HepG2 (cell line): ENCODE measurements at regions not wholly inside any gene's neighbourhood (a gene's known extent, or its start where the extent isn't known, plus 50 kb on each side); places are given as distances from the start of the nearest gene placed in this dataset.

Experiments used
- ATAC-seq: fragments of 200-7000 bp; cut with Tn5 transposase; 3 replicates; pipeline ENCODE4 v1.9.1; 2020; ENCODE audit warnings: mild to moderate bottlenecking, moderate library complexity
- BruUV-seq: library from RNA; stranded (reverse); fragments of 400-500 nt; replicated peaks from 2 replicates; lab custom pipeline; 2021; lab: Mats Ljungman, UMichigan
- CTCF ChIA-PET: fragments of 300-600 bp; formaldehyde crosslinking; extraction: SDS; loops from one replicate; lab custom pipeline; 2021; ENCODE audit warnings: low total read pairs, inconsistent platforms, low intra/inter-chr PET ratio; lab: Yijun Ruan, JAX
- POLR2A ChIA-PET: fragments of 350-600 bp; sonication (Branson Sonifier 250); formaldehyde crosslinking; loops from one replicate; lab custom pipeline; 2020; ENCODE audit warnings: antibody characterized with exemption, inconsistent platforms; lab: Yijun Ruan, JAX
- DNase-seq: peaks from one replicate; pipeline ENCODE4 v3.0.0-alpha.2; 2015; ENCODE audit warnings: low spot score
- FAIRE-seq: peaks from 3 replicates; lab custom pipeline; 2011; peaks lifted over from hg19 to GRCh38; lab: Jason Lieb, UNC
- H2AFZ ChIP-seq: one replicate; pipeline ENCODE4 v1.6.1; 2011; ENCODE audit warnings: low read length, inconsistent platforms
- H3K27ac ChIP-seq: fragments of 300-600 bp; 3 replicates; pipeline ENCODE4 v1.8.0; 2011; ENCODE audit warnings: mixed run types, mild to moderate bottlenecking, mixed read lengths, low read length, inconsistent platforms; ENCODE audit not compliant: insufficient read depth; ENCODE audit errors: extremely low read length
- H3K27me3 ChIP-seq, 2 experiments: fragments of 200-600 bp in 1 of 2; 2 replicates in 1 of 2; 3 replicates in 1 of 2; pipeline versions ENCODE4 v1.6.0 to v1.8.0; 2011; ENCODE audit warnings: low read length in 2 of 2, mild to moderate bottlenecking in 2 of 2, moderate library complexity in 2 of 2, inconsistent platforms in 1 of 2; ENCODE audit not compliant: insufficient read depth in 2 of 2, control insufficient read depth in 1 of 2
- H3K36me3 ChIP-seq, 2 experiments: fragments of 200-600 bp in 1 of 2; replicated peaks in 1 of 2; 2 replicates in 1 of 2; 3 replicates in 1 of 2; pipeline versions ENCODE4 v1.5.1 to v1.8.0; 2011; ENCODE audit warnings: low read length in 2 of 2, inconsistent platforms in 1 of 2; ENCODE audit not compliant: insufficient read depth in 2 of 2, control insufficient read depth in 1 of 2
- H3K4me1 ChIP-seq: 2 replicates; pipeline ENCODE4 v1.5.1; 2012; ENCODE audit warnings: low read length, inconsistent platforms; ENCODE audit not compliant: insufficient read depth
- H3K4me2 ChIP-seq: 2 replicates; pipeline ENCODE4 v1.6.0; 2011; ENCODE audit warnings: low read depth, low read length, inconsistent platforms
- H3K4me3 ChIP-seq, 3 experiments: fragments of 200-600 bp in 1 of 3; sonication (generic), shearing (Covaris generic) in 1 of 3; replicated peaks in 1 of 3; 2 replicates each; pipeline ENCODE4 v1.5.1; 2011 to 2016; ENCODE audit warnings: low read length in 3 of 3, inconsistent platforms in 2 of 3, low read depth in 2 of 3, mild to moderate bottlenecking in 2 of 3, control low read depth in 1 of 3, mixed read lengths in 1 of 3; ENCODE audit not compliant: insufficient read depth in 1 of 3
- H3K79me2 ChIP-seq: one replicate; pipeline ENCODE4 v1.6.1; 2011; ENCODE audit warnings: low read length, inconsistent platforms; ENCODE audit not compliant: insufficient read depth
- H3K9ac ChIP-seq: 2 replicates; pipeline ENCODE4 v1.6.0; 2011; ENCODE audit warnings: mild to moderate bottlenecking, low read depth, low read length, inconsistent platforms; ENCODE audit not compliant: insufficient read depth
- H3K9me3 ChIP-seq: 2 replicates; pipeline ENCODE4 v1.5.1; 2012; ENCODE audit warnings: mild to moderate bottlenecking, low read length
- H4K20me1 ChIP-seq: 2 replicates; pipeline ENCODE4 v1.6.0; 2011; ENCODE audit warnings: inconsistent platforms, mild to moderate bottlenecking, low read length, moderate library complexity; ENCODE audit not compliant: insufficient read depth
- ARNT ChIP-seq: fragments of 450-650 bp; IDR thresholded peaks from 2 replicates; pipeline ENCODE4 v1.6.1; 2017
- EEA1 ChIP-seq: sonication (generic); formaldehyde crosslinking; IDR thresholded peaks from 2 replicates; pipeline ENCODE4 v1.5.1; 2020; ENCODE audit warnings: mild to moderate bottlenecking, missing genetic modification reagents, borderline replicate concordance
- FOXO1 ChIP-seq: sonication (generic); formaldehyde crosslinking; IDR thresholded peaks from 2 replicates; pipeline ENCODE4 v1.4.0; 2020; ENCODE audit warnings: missing genetic modification reagents
- JUND ChIP-seq: sonication (generic); formaldehyde crosslinking; IDR thresholded peaks from 2 replicates; pipeline ENCODE4 v1.8.0; 2022; ENCODE audit warnings: mild to moderate bottlenecking, missing genetic modification reagents
- NCOA5 ChIP-seq: sonication (generic); formaldehyde crosslinking; IDR thresholded peaks from 2 replicates; pipeline ENCODE4 v1.4.0; 2020; ENCODE audit warnings: missing genetic modification reagents
- SOX6 ChIP-seq, 2 experiments: fragments of 450-650 bp in 1 of 2; sonication (generic) in 1 of 2; formaldehyde crosslinking in 1 of 2; IDR thresholded peaks; 2 replicates each; pipeline versions ENCODE4 v1.4.0 to v1.6.1; 2017 to 2020; ENCODE audit warnings: antibody characterized with exemption in 1 of 2, mild to moderate bottlenecking in 1 of 2, missing genetic modification reagents in 1 of 2
- TIGD3 ChIP-seq: sonication (generic); formaldehyde crosslinking; IDR thresholded peaks from 2 replicates; pipeline ENCODE4 v1.5.1; 2020; ENCODE audit warnings: mild to moderate bottlenecking, missing genetic modification reagents, borderline replicate concordance
- ZBTB38 ChIP-seq: sonication (generic); formaldehyde crosslinking; IDR thresholded peaks from 2 replicates; pipeline ENCODE4 v1.5.1; 2020; ENCODE audit warnings: mild to moderate bottlenecking, missing genetic modification reagents
- ZEB1 ChIP-seq: IDR thresholded peaks from 2 replicates; pipeline ENCODE4 v1.6.1; 2012; ENCODE audit warnings: mild to moderate bottlenecking, low read depth, inconsistent platforms; ENCODE audit not compliant: insufficient replicate concordance
- ZNF496 ChIP-seq: sonication (generic); formaldehyde crosslinking; IDR thresholded peaks from 2 replicates; pipeline ENCODE4 v1.8.1; 2023; ENCODE audit warnings: mild to moderate bottlenecking, moderate library complexity, missing genetic modification reagents; ENCODE audit not compliant: insufficient replicate concordance
- WGBS: methylation state at CpG from one replicate; pipeline ENCODE4 v1.1.6; 2017; ENCODE audit warnings: low lambda C conversion rate; 5-methylcytosine and 5-hydroxymethylcytosine counted together
- in situ Hi-C: cut with HindIII; loops from 2 replicates; pipeline ENCODE4 v1.10.0; 2017; ENCODE audit warnings: low pct_unique_long_range_greater_than_20kb; ENCODE audit not compliant: extremely low pct_ligation_motif_present
- intact Hi-C: fragments of 100-400 bp; cut with micrococcal nuclease; formaldehyde crosslinking; loops from one replicate; pipeline ENCODE4 v1.10.0; 2022; ENCODE audit not compliant: unreplicated experiment
- TF ChIP-seq, protein P1 (sequence below): sonication (generic); formaldehyde crosslinking; IDR thresholded peaks from 2 replicates; pipeline ENCODE4 v1.5.0; 2020; ENCODE audit warnings: mild to moderate bottlenecking, missing genetic modification reagents
- TF ChIP-seq, protein P2 (sequence below): sonication (generic); formaldehyde crosslinking; IDR thresholded peaks from 2 replicates; pipeline ENCODE4 v1.9.0; 2021; ENCODE audit warnings: missing genetic modification reagents, borderline replicate concordance
- TF ChIP-seq, protein P3 (sequence below): sonication (generic); formaldehyde crosslinking; IDR thresholded peaks from 2 replicates; pipeline ENCODE4 v1.5.0; 2020; ENCODE audit warnings: missing genetic modification reagents
- TF ChIP-seq, protein P4 (sequence below): sonication (generic); formaldehyde crosslinking; IDR thresholded peaks from 2 replicates; pipeline ENCODE4 v1.4.0; 2020; ENCODE audit warnings: missing genetic modification reagents

GRCh38 chr2:188238386-188238785, 53.3 kb upstream of the GULP1 start:
- Histone ChIP-seq H3K27ac (no peak overlapping the region), H3K27me3 (no peaks in the 10 kb centered on the region), H3K4me1 (no peaks in the 10 kb centered on the region), H4K20me1 (no peaks in the 10 kb centered on the region), H3K9ac (no peak overlapping the region), H3K79me2 (no peaks in the 10 kb centered on the region), H3K4me3 (no peak overlapping the region), H3K4me2 (no peak overlapping the region), H3K9me3 (peaks cover 13% of the 10 kb centered on the region), H2AFZ (no peak overlapping the region), H3K36me3 (no peaks in the 10 kb centered on the region)
- no peak for FAIRE-seq
- in situ Hi-C loops, result no loop called here
- whole genome bisulfite sequencing, result 10% methylated on average over 1 of the region's 1 CpG
- intact Hi-C loops, result no loop called here
- POLR2A ChIA-PET, result no interaction called here
- BruUV-seq, result no TSS peak
- DNase-seq, result no peak
- CTCF ChIA-PET, result no interaction called here
- ATAC-seq, result no peak
- TF ChIP-seq JUND (CRISPR knock-in tag), result no peak
- TF ChIP-seq FOXO1 (CRISPR knock-in tag), result no peak
- TF ChIP-seq EEA1 (CRISPR knock-in tag), result no peak
- TF ChIP-seq, protein P1, sequence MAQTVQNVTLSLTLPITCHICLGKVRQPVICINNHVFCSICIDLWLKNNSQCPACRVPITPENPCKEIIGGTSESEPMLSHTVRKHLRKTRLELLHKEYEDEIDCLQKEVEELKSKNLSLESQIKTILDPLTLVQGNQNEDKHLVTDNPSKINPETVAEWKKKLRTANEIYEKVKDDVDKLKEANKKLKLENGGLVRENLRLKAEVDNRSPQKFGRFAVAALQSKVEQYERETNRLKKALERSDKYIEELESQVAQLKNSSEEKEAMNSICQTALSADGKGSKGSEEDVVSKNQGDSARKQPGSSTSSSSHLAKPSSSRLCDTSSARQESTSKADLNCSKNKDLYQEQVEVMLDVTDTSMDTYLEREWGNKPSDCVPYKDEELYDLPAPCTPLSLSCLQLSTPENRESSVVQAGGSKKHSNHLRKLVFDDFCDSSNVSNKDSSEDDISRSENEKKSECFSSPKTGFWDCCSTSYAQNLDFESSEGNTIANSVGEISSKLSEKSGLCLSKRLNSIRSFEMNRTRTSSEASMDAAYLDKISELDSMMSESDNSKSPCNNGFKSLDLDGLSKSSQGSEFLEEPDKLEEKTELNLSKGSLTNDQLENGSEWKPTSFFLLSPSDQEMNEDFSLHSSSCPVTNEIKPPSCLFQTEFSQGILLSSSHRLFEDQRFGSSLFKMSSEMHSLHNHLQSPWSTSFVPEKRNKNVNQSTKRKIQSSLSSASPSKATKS, result no peak
- no peak for TF ChIP-seq ZNF496 (CRISPR knock-in tag)
- TF ChIP-seq ZBTB38 (CRISPR knock-in tag), result no peak
- no peak for TF ChIP-seq NCOA5 (CRISPR knock-in tag)
- no peak for TF ChIP-seq ZEB1
- TF ChIP-seq SOX6 (IDR thresholded peaks at IDR 0.05), result no peak
- TF ChIP-seq SOX6 (CRISPR knock-in tag; IDR thresholded peaks at IDR 0.05), result no peak
- TF ChIP-seq, protein P2, sequence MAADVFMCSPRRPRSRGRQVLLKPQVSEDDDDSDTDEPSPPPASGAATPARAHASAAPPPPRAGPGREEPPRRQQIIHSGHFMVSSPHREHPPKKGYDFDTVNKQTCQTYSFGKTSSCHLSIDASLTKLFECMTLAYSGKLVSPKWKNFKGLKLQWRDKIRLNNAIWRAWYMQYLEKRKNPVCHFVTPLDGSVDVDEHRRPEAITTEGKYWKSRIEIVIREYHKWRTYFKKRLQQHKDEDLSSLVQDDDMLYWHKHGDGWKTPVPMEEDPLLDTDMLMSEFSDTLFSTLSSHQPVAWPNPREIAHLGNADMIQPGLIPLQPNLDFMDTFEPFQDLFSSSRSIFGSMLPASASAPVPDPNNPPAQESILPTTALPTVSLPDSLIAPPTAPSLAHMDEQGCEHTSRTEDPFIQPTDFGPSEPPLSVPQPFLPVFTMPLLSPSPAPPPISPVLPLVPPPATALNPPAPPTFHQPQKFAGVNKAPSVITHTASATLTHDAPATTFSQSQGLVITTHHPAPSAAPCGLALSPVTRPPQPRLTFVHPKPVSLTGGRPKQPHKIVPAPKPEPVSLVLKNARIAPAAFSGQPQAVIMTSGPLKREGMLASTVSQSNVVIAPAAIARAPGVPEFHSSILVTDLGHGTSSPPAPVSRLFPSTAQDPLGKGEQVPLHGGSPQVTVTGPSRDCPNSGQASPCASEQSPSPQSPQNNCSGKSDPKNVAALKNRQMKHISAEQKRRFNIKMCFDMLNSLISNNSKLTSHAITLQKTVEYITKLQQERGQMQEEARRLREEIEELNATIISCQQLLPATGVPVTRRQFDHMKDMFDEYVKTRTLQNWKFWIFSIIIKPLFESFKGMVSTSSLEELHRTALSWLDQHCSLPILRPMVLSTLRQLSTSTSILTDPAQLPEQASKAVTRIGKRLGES (CRISPR knock-in tag), result no peak
- TF ChIP-seq ARNT, result no peak
- TF ChIP-seq, protein P3, sequence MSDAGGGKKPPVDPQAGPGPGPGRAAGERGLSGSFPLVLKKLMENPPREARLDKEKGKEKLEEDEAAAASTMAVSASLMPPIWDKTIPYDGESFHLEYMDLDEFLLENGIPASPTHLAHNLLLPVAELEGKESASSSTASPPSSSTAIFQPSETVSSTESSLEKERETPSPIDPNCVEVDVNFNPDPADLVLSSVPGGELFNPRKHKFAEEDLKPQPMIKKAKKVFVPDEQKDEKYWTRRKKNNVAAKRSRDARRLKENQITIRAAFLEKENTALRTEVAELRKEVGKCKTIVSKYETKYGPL, result no peak
- TF ChIP-seq TIGD3 (CRISPR knock-in tag), result no peak
- TF ChIP-seq, protein P4, sequence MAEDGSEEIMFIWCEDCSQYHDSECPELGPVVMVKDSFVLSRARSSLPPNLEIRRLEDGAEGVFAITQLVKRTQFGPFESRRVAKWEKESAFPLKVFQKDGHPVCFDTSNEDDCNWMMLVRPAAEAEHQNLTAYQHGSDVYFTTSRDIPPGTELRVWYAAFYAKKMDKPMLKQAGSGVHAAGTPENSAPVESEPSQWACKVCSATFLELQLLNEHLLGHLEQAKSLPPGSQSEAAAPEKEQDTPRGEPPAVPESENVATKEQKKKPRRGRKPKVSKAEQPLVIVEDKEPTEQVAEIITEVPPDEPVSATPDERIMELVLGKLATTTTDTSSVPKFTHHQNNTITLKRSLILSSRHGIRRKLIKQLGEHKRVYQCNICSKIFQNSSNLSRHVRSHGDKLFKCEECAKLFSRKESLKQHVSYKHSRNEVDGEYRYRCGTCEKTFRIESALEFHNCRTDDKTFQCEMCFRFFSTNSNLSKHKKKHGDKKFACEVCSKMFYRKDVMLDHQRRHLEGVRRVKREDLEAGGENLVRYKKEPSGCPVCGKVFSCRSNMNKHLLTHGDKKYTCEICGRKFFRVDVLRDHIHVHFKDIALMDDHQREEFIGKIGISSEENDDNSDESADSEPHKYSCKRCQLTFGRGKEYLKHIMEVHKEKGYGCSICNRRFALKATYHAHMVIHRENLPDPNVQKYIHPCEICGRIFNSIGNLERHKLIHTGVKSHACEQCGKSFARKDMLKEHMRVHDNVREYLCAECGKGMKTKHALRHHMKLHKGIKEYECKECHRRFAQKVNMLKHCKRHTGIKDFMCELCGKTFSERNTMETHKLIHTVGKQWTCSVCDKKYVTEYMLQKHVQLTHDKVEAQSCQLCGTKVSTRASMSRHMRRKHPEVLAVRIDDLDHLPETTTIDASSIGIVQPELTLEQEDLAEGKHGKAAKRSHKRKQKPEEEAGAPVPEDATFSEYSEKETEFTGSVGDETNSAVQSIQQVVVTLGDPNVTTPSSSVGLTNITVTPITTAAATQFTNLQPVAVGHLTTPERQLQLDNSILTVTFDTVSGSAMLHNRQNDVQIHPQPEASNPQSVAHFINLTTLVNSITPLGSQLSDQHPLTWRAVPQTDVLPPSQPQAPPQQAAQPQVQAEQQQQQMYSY (CRISPR knock-in tag), result no peak
